NCI-H69 (cell line): ENCODE measurements at regions not wholly inside any gene's neighbourhood (a gene's known extent, or its start where the extent isn't known, plus 50 kb on each side); places are given as distances from the start of the nearest gene placed in this dataset.
"Not testable (repeated sequence)": the region's sequence is repeated elsewhere in the genome, so short reads cannot be mapped to it uniquely, and the experiment has no call there.

ENCODE experiments used
- DNase-seq: peaks from one replicate; lab custom pipeline; 2025; lab: John Stamatoyannopoulos, UW

- DNase-seq, result no peak
These were observed 53.3 kb downstream of the OLFML3 start for GRCh38 chr1:114032271-114033215.

GRCh38 chr1:114033216-114033706 lies 54.0 kb downstream of the OLFML3 start:
- peak; percentile 55 for DNase-seq

- no peak for DNase-seq
These were observed 54.7 kb downstream of the OLFML3 start for GRCh38 chr1:114033961-114034360.

- DNase-seq, result no peak
These were observed 55.5 kb downstream of the OLFML3 start for GRCh38 chr1:114034567-114035303.

- DNase-seq, result no peak
These were observed 56.0 kb downstream of the OLFML3 start for GRCh38 chr1:114035304-114035700.

GRCh38 chr1:114036841-114037630 lies 57.8 kb downstream of the OLFML3 start:
- DNase-seq, result not testable (repeated sequence)

- no peak for DNase-seq
These were observed 58.3 kb downstream of the OLFML3 start for GRCh38 chr1:114037631-114037890.

GRCh38 chr1:114037962-114038816 lies 58.9 kb downstream of the OLFML3 start:
- DNase-seq, result no peak
